Activated CD4-positive, CD25-positive, alpha-beta regulatory T cell treated with anti-CD3 and anti-CD28 coated beads, Interleukin-2, amount 50 U/mL, for 16 hours (primary cell): ENCODE measurements at regions not wholly inside any gene's neighbourhood (a gene's known extent, or its start where the extent isn't known, plus 50 kb on each side); places are given as distances from the start of the nearest gene placed in this dataset.
"Not testable (repeated sequence)": the region's sequence is repeated elsewhere in the genome, so short reads cannot be mapped to it uniquely, and the experiment has no call there.

Source experiments
- DNase-seq: peaks from one replicate; pipeline ENCODE4 v3.0.0-alpha.2; 2020; ENCODE audit warnings: low read depth, low spot score

DNA sequence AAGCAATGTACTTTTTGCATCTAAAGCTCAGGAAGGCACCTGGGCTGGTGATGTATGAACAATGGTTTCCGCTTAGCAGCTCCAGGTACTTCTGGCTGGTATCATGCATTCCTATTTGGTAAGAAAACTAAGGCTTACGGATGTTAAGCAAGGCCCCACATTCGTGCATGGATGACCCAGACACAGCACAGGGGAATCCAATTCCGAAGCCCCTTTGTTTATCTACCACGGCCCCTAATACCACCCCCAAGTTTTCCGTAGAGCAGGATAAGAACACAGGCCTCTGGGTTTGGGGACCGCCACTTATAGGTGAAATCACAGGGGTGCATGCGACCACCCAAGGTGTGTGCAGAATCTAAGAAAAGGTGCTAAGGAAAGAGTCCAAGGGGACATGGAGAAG is 192.1 kb upstream of the ID2 start:
- DNase-seq, result no peak

DNA sequence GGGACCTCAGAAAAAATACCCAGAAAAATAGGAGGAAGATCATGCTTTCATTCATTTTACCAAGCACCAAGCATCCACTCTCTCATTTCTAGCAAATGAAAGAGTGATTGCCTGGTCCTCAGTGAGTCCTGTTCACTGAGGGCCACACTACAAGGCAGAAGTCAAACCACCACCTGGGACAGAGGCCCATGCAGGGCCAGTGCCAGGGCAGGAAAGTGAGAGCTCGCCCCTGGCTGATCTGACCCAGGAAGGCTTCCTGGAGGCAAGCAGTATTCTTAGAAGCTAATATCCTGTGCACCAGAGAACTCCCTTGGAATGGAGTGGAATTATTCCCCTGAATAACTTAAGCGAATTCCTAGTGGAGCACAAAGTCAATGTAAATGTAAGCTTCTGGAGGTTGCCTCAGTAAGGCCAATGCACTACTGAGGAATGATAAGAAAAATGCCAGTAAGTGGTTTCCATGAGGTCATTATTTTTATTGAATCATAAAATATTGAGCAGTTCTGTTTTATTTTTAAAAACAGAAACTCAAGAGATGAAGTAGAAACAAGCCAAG is 191.6 kb upstream of the ID2 start:
- DNase-seq, result no peak

DNA sequence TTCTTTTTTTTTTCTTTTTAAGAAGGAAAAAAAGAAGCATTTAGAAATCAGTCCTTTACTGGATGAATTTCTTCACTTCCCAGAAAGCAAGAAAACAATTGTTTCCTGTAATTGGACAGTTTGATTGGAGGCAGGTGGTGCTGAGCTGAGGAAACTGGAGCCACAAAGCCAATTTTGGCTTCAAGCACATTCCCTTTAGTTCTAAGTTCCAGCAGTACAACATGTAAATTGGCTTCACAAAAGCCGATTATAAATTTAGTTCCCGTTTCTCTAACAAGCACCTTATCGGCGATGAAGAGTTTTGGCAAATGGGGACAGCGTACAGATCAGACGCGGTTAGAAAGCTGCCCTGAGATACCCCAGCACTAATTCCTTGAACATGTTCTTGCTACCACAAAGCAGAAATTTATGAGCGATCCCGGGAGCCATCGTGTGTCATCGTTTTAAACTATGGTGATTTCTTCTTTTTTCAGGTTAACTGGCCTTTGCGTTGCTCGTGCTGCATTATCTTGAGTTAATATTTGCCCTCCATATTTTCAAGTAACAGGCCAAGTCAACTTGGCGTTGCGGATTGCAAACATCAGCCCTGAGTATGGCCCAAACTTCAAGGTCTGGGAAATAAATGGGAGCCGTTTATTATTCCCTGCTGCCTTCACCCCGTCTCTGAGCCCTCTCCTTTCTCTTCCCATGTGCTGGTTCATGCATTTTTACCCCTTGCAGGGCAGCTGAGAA is 190.4 kb upstream of the ID2 start:
- no peak for DNase-seq

DNA sequence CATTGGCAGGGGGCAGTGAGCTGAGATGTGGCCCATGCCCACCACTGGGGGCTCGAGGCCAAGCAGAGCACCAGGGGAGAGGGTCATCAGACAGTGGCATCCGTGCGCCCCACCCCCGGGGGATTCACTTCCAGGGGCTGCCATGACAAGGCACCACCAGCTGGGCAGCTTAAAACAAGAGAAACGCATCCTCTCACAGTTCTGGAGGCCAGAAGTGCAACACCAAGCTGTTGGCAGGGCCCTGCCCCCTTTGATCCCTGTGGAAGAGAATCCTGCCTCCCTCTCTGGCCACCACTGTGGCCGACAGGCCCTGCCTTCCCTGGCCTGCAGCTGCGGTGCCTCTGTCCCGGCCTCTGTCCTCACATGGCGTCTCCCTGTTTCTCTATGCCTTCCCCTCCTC is 187.7 kb upstream of the ID2 start:
- DNase-seq, result no peak

DNA sequence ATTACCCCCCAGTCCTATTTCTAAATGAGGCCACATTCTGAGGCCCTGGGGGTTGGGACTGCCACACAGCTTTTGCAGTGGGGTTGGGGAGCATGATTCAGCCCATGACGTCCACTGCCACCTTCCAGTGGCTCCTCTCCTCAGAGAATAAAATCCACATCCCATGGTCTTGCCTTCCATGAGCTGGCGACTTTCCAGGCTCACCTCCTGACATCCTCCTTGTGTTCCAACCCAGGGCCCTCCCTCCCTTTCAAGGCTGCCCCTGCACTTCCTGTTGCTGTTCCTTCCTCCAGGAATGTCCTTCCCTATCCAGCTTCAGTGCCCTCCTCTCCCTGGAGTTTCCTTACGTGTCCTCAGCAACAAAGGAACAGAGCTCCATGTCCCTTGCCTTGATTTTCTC is 187.3 kb upstream of the ID2 start:
- DNase-seq, result no peak

DNA sequence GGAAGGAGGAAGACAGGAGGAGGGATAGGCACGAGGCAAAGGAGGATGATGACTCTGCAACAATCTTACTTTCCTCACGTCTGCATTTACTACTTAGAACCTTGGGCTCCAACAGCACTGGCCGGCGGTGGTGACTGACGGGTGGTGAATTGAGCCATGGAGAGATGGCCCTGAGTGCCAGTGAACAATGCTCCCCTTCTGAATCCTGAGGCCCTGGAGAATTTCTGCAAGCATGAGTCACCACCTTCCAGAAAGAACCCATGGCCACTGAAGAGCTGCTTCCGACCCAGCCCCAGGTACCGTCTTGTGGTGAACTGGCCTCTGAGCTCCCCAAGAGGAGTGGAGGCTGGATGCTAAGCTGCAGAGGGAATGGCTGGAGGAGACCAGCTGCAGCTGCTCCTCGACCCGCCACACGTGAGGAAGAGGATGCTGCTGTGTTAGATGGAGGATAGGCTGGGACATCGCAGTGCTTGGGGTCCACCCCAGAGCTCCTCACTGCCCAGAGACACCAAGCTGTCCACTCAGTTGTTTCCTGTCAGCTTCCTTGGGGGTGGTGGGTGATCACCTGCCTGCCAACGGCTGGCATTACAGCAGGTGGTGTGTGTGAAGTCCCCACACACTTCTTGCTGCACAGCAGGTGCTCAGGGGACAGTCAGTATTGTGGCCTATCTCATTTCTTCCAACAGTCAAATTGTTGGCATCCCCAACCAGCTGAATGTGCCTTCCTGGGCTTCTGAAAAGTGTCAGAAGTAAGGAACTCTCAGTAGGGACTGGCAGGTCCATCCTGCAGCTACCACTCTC is 186.5 kb upstream of the ID2 start:
- DNase-seq, result no peak

DNA sequence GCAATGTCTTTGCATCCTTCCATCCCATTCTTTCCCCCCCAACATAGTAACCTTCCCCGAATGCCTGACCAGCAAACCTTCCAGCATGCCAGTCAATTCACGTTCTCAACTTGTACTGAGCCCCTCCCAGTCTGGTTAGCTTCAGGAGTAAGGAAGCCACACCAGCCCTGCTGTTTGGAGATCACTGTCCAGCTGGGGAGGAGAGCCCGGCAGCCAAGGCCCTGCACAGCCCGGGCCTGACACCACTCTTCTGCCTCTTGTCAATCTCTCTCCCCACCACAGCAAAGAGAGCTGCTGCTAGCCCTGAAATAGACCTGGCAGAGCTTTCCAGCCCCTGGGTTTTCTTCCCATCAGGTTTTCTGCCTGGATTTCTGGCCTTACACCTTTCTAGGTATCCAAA is 185.8 kb upstream of the ID2 start:
- no peak for DNase-seq

DNA sequence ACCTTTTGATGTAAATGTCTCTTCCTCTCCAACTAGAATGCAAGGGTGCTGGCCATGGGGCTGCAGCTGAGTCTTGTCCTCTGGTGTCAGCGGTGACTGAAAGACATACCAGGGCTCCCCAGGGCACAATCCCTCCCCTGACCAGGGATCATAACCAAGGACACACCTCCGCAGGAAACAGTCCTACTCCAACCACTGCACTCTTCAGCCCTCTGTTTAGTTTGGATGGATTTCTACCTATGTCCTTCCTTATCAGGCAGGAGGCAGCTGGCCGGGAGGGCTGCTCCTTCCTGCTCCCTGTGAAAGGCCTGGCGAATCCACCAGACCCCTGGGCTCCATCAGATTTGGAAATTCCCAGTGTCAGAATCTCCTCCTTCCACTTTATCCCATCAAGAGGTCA is 185.2 kb upstream of the ID2 start:
- DNase-seq, result no peak

DNA sequence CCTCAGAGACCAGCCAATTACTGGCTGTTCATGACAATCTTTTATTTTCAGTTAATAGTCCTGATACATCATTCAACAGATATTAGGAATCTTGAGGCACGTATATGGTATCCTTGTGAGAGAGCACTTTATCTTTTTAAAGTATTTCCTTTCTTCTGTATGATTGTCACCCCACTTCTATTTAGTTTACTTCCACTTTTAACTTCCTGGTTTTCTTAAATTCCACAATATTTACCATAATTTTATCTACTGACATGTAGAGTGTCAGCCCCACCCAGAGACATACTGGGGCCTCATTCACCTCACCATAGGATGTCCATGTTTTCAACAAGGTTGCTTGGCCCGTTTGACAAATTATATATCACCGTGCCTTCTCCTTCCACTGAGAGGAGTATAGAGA is 182.9 kb upstream of the ID2 start:
- DNase-seq, result no peak

DNA sequence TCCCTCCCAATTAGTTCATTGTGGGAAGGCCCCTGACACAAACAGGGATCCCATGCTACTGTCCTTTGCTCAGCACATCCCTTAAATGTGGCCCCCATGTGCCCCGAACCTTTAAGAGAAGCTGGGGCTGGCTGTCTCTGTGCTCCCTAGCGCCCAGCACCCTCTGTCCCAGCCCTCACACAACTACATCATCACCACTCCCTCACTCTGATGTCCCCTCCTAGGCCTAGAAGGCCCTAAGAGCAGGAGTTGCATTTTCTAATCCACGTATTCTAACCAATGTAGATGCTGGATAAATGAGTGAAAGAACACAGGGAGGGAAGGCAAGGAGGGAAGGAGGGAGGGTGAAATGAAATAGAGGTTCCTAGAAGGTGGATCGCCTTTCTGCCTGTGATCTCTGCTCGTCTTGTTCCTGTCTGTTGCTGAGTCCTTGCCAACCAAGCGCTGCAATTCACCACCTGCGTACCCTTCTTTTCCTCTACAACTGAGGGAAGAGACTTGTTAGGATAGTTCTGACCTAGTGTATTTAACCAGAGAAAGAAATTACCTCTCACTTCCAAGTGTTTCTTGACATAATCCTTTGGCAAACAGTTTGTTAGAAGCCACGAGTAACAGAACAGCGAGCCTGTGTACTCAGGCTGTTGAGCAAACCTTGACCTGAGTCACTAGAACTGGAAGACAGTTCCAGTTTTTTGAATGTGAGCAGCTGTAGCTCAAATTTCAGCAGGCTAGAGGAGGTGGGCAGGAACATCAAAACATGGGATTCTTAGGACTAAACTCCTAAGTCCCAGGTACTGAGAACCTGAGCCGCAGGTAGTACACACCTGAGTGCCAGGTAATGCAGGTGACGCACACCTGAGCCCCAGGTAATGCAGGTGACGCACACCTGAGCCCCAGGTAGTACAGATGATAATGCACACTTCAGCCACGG is 181.5 kb upstream of the ID2 start:
- no peak for DNase-seq

DNA sequence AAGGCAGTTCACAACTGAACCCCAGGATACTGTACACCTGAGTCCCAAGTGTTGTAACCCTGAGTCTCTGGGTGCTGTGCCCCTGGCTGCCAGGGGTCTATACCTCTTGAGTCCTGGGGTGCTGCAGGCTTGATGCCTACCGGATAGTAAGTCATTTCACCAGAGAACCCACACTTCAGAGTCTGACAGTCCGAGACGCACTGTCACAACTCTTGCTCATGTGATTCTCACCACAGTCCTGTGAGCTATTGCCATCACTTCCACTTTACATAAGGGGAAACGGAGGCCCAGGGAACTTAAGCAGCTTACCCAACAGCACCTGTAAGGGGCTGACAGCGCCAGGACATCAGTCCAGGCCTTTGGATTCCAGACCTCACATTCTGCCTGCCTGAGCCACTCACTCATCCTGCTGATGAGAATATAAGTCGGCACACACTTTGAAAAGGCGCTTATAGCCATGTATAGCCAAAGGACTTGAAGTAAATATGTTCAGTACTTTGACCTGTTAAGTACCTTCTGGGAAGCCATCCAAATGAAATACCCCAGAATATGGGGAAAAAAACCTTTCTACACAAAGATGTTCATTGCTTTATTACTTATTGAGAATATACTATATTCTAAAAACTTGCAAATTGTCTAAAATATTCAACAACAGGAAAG is 180.7 kb upstream of the ID2 start:
- no peak for DNase-seq

DNA sequence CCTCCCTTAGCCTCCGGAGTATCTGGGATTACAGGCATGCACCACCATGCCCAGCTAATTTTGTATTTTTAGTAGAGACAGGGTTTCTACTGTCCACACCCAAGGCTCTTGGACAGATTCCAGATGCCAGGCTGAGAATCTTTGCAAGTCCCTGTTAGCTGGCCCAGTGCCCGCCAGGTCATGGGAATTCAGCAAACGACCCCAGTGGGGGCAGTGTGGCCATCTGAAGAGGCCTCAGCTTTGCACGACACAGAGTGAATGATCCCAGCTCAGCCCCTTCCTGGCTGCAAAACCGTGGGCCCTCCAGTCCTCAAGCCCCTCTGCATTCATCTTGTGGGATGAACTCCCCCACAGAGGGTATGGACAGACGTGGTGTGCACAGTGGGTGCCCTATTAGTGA is 179.5 kb upstream of the ID2 start:
- DNase-seq, result no peak

DNA sequence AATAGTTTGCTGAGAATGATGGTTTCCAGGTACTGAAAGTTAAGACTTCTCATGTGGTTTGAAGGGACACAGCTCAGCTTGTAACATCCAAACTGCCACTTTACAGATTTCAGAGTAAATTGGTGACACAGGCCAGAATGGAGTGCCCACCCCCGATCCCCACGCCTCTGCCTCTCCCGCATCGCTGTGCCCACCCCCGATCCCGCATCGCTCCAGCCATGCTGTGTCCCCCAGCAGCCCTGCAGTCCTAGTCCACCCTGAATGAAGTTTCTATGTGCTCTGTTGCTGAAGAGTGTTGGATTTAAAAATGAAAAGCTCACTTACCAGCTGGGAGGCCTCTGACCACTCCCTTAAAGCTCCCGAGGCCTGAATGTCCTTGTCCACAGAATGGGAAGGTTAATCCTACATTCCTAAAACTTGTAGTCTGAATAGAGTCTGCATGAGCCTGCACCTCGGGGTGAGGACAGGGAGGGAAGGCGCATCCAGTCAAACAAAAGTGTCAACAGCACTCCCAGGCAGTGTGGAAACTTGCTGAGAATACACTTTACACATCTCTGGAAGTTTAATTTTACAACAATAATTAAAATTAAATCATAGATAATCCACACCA is 176.4 kb upstream of the ID2 start:
- DNase-seq, result no peak

DNA sequence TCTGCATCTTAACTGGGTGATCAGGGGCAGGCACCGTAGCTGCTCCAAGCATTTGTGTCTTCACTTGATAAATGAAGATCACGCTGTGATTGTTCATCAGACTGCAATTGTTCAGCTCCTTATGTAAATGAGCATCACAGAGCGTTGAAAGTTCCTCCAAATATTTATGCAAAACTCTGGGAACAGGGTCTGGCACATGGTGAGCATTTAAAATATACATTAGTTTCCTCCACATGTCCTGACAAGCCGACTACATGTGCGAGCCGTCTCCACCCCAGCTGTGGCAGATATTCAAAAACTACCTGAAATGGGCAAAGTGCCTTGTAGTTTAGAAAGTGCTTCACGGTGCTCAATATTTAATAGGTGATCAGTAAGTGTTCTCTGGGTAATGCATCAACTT is 175.1 kb upstream of the ID2 start:
- no peak for DNase-seq

DNA sequence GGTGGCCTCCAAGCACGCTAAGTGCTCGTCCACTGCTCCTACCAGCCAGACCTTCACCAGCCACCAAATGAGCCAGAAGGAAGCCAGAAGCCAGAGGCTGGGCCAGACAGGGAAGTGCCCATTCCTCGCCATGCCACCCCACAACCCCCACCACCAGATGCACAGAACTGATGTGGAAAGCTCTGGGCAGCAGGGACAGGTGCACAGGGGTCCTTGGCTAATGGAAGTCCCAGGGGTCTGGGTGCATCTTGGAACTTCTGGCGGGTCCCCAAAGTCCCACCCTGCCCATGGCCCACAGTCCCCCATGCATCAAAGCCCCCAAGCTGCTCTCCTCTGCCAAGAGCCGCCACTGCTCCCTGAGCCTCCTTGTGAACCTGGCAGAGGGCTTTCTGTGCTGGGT is 173.1 kb upstream of the ID2 start:
- no peak for DNase-seq

DNA sequence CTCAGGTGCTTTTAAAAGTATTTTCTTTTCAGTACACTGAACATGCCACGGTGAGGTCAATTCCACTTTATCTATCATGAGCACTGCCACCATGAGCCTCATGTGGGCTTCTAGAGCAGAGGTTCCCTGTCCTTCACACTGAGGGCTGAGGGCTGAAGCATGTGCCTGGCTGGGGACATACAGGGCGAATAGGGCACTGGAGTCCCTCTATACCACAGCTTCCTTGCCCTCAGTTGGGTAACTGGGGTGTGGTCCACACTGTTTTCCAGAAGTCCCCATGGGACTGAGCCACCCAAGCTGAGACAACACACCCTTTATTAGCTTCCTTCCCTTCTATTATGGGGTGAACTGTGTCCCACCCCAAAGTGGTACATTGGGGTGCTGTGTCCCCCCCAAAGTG is 172.2 kb upstream of the ID2 start:
- DNase-seq, result no peak

DNA sequence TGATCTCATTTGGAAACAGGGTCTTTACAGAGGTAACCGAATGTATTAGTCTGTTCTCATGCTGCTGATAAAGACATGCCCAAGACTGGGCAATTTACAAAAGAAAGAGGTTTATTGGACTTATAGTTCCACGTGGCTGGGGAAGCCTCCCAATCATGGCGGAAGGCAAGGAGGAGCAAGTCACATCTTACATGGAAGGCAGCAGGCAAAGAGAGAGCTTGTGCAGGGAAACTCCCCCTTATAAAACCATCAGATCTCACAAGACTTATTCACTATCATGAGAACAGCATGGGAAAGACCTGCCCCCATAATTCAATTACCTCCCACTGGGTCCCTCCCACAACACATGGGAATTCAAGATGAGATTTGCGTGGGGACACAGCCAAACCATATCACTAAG is 171.8 kb upstream of the ID2 start:
- DNase-seq, result not testable (repeated sequence)

DNA sequence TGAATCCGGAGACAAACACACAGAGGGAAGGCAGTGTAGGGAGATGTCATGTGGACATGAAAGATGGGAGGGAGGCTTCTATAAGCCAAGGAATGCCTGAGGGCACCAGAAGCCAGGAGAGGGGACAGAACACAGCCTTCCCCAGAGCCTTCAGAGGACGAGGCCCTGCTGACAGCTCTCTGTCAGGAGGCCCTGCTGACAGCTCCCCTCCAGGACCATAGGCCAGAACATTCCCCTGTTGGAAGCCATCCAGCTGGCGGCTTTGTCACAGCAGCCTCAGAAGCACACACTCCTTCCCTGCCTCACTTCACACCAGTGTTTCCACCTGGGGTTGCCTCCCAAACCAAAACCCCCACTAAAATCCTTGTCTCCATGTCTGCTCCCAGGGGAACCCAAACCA is 171.3 kb upstream of the ID2 start:
- no peak for DNase-seq

DNA sequence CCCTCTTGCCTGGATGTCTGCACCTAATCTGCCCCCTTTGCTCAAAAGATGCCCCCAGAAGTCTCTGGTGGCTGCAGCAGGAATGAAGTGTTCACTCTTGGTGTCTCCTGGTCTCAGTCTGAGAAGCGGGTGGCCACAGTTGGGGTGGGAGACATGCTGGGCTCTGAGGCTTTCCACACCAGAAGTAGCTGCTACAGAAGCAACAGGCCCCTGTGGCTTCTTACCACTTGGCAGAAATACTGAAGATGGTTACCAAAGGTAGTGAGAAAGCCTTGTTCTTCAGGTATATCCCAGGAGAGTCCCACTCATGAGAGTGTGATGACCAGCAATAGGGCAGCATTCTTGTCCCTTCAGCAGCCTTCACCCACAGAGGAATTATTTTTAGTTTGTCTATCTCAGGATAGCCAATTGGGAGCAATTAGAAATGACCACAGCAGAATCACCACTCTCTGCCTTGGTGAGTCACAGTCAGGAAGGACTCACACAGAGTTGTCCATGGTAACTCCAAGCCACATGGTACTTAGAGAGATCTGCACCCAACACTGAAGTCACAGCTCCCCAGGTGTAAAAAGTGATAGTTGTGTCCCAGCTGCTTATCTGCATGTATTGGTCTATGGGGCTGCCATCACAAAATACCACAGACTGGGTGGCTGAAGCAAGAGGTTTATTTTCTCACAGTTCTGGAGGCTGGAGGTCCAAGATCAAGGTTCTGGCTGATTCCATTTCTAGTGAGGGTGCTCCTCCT is 169.8 kb upstream of the ID2 start:
- no peak for DNase-seq

DNA sequence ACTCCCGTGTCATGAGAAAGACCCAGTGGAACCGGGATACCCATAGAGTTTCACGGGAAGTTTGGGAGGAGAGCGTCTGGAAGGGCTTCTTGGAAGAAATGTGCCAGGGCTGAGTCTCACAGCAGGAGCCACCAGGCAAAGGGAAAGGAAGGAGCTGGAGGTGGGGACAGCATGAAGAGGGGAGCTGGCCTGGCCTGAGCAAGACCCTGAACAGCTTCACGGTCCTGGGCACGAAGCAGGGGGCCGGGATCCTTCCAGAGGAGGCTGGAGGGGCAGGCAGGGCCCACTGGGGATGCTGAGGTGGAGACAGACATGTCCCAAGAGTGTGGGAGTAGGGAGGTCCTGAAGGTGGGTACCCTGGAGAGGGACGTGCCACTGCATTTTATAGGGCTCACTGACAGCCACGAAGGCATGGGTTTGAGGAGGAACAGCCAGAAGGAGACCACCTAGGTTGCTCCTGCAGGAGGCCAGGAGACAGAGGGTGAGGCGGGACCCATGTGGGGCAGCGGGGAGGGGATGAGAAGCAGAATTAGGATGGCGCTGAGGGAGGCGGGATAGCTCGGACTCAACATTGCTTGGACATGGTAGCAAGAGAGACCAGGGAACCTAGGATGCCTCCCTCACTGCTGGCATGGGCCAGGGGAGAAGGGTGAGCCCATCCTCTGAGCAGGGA is 168.1 kb upstream of the ID2 start:
- no peak for DNase-seq
